ENCODE measurements at regions not wholly inside any gene's neighbourhood (a gene's known extent, or its start where the extent isn't known, plus 50 kb on each side); places are given as distances from the start of the nearest gene placed in this dataset.
"Not testable (repeated sequence)": the region's sequence is repeated elsewhere in the genome, so short reads cannot be mapped to it uniquely, and the experiment has no call there.

DNA sequence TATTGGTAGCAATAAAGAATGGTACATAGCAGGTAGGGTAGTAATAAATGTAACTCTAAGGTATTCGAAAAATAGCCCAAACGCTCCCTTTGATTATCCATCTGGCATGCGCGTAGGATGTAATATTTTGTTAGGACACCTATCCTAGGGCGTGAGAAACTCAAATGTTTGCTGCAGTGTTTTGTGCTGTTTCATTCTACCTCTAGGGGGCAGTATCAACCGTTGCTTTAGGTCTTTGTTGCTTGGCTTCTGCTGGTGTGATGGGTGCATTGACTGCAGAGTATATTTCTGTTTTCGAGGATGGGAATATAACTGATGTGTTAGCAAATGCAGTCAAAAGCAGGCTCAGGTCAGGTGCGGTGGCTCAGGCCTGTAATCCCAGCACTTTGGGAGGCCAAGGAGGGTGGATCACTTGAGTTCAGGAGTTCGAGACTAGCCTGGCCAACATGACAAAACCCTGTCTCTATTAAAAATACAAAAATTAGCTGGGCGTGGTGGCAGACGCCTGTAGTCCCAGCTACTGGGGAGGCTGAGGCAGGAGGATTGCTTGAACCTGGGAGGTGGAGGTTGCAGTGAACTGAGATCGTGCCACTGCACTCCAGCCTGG is 55.7 kb downstream of the KATNIP start:
- H3K27ac Mint-ChIP-seq, CTCF ChIA-PET: not testable (repeated sequence)

DNA sequence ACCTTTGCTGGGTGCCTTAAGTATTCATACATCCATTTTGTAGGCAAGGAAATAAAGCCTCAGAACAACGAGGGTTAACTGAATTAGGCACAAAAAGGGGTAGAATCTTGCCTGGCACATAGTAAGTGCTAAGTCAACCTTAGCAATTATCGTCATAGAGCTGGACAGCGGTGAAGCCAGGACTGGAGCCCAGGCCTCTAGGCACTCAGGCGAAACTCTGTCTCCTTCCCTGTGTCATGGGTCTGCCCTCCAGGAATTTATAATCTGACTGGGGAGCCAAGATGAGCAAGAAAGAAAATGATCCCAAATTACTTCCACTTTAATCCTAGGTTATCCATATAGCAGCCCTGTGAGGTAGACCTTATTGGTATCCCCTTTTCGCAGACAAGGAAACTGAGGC is 61.4 kb downstream of the KATNIP start:
- ChIA-PET POLR2A (no interaction called here), CTCF (no interaction called here)
- Mint-ChIP-seq H3K4me1 (peaks cover 12% of the 10 kb centered on the region), H3K27me3 (ENCODE audit: low read depth) (no peaks in the 10 kb centered on the region), H3K9me3 (no peaks in the 10 kb centered on the region), H3K36me3 (no peaks in the 10 kb centered on the region), H3K4me3 (no peak overlapping the region), H3K27ac (no peak overlapping the region)
- no peak for DNase-seq (ENCODE audit: low spot score)
- no peak for ATAC-seq
- TF ChIP-seq ZNF396 (CRISPR knock-in tag; IDR thresholded peaks at IDR 0.05; ENCODE audit: borderline replicate concordance): no peak

More for the DNA sequence above, 55.7 kb downstream of the KATNIP start:
- H3K27me3 Mint-ChIP-seq (ENCODE audit: low read depth); H3K9me3 Mint-ChIP-seq; H3K36me3 Mint-ChIP-seq; H3K4me3 Mint-ChIP-seq; POLR2A ChIA-PET: not testable (repeated sequence)
- DNase-seq (ENCODE audit: low spot score) (peak; percentile 31), ATAC-seq (peak; percentile 57)
- H3K4me1 Mint-ChIP-seq: peaks cover 27% of the 10 kb centered on the region
- TF ChIP-seq, protein P1, sequence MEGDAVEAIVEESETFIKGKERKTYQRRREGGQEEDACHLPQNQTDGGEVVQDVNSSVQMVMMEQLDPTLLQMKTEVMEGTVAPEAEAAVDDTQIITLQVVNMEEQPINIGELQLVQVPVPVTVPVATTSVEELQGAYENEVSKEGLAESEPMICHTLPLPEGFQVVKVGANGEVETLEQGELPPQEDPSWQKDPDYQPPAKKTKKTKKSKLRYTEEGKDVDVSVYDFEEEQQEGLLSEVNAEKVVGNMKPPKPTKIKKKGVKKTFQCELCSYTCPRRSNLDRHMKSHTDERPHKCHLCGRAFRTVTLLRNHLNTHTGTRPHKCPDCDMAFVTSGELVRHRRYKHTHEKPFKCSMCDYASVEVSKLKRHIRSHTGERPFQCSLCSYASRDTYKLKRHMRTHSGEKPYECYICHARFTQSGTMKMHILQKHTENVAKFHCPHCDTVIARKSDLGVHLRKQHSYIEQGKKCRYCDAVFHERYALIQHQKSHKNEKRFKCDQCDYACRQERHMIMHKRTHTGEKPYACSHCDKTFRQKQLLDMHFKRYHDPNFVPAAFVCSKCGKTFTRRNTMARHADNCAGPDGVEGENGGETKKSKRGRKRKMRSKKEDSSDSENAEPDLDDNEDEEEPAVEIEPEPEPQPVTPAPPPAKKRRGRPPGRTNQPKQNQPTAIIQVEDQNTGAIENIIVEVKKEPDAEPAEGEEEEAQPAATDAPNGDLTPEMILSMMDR (IDR thresholded peaks at IDR 0.05): peak; percentile 66

DNA sequence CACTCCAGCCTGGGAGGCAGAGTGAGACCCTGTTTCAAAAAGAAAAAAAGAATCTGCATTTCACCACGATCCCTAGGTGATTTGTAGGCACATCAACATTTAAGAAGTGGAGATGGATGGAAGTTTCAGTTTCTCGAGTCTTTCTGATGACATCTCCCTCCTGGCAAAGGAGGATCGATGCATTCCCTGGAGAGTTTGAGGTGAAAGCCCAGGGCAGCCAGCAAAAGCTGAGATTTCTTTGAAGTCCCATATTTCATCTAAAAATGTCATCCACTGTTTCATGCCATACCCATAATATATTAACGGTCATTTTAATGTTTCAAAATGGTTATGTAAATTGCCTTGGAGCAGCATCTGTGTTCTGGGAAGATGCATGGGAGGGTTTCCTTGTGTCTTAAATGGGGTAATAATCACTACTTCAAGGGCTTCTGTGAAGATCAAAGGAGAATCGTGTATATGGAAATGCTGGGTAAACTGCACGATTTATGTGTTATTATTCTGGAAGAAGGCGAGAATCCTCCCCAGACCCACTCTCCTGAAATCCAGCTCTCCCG is 63.4 kb downstream of the KATNIP start:
- H3K27me3 Mint-ChIP-seq (ENCODE audit: low read depth): no peaks in the 10 kb centered on the region
- ChIA-PET POLR2A (no interaction called here), CTCF (no interaction called here)
- no peak overlapping the region for H3K4me3 Mint-ChIP-seq
- no peaks in the 10 kb centered on the region for H3K36me3 Mint-ChIP-seq
- TF ChIP-seq, protein P2, sequence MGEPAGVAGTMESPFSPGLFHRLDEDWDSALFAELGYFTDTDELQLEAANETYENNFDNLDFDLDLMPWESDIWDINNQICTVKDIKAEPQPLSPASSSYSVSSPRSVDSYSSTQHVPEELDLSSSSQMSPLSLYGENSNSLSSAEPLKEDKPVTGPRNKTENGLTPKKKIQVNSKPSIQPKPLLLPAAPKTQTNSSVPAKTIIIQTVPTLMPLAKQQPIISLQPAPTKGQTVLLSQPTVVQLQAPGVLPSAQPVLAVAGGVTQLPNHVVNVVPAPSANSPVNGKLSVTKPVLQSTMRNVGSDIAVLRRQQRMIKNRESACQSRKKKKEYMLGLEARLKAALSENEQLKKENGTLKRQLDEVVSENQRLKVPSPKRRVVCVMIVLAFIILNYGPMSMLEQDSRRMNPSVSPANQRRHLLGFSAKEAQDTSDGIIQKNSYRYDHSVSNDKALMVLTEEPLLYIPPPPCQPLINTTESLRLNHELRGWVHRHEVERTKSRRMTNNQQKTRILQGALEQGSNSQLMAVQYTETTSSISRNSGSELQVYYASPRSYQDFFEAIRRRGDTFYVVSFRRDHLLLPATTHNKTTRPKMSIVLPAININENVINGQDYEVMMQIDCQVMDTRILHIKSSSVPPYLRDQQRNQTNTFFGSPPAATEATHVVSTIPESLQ (CRISPR knock-in tag; IDR thresholded peaks at IDR 0.05): no peak
- no peak for TF ChIP-seq ZNF396 (CRISPR knock-in tag; IDR thresholded peaks at IDR 0.05; ENCODE audit: borderline replicate concordance)
- H3K4me1 Mint-ChIP-seq: peaks cover 12% of the 10 kb centered on the region
- DNase-seq (ENCODE audit: low spot score) (no peak), ATAC-seq (no peak)
- H3K9me3 Mint-ChIP-seq: no peaks in the 10 kb centered on the region
- H3K27ac Mint-ChIP-seq: no peak overlapping the region

DNA sequence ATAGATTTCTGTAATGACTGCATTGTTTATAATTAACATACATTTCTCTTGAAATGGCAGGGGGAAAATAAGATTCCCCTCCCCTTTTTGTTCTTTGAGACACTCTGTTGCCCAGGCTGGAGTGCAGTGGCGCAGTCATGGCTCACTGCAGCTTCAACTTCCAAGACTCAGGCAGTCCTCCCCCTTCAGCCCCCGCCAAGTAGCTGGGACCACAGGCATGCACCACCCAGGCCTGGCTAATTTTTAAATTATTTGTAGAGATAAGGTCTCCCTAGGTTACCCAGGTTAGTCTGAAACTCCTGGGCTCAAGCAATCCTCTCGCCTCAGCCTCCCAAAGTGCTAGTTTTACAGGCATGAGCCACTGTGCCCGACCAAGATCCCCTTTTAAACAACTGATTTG is 67.7 kb downstream of the KATNIP start:
- POLR2A ChIA-PET: no interaction called here
- TF ChIP-seq, protein P3, sequence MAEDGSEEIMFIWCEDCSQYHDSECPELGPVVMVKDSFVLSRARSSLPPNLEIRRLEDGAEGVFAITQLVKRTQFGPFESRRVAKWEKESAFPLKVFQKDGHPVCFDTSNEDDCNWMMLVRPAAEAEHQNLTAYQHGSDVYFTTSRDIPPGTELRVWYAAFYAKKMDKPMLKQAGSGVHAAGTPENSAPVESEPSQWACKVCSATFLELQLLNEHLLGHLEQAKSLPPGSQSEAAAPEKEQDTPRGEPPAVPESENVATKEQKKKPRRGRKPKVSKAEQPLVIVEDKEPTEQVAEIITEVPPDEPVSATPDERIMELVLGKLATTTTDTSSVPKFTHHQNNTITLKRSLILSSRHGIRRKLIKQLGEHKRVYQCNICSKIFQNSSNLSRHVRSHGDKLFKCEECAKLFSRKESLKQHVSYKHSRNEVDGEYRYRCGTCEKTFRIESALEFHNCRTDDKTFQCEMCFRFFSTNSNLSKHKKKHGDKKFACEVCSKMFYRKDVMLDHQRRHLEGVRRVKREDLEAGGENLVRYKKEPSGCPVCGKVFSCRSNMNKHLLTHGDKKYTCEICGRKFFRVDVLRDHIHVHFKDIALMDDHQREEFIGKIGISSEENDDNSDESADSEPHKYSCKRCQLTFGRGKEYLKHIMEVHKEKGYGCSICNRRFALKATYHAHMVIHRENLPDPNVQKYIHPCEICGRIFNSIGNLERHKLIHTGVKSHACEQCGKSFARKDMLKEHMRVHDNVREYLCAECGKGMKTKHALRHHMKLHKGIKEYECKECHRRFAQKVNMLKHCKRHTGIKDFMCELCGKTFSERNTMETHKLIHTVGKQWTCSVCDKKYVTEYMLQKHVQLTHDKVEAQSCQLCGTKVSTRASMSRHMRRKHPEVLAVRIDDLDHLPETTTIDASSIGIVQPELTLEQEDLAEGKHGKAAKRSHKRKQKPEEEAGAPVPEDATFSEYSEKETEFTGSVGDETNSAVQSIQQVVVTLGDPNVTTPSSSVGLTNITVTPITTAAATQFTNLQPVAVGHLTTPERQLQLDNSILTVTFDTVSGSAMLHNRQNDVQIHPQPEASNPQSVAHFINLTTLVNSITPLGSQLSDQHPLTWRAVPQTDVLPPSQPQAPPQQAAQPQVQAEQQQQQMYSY (CRISPR knock-in tag; IDR thresholded peaks at IDR 0.05): no peak
- TF ChIP-seq GTF2I (CRISPR knock-in tag; conservative IDR thresholded peaks at IDR 0.05) (no peak), ELF4 (CRISPR knock-in tag; IDR thresholded peaks at IDR 0.05; ENCODE audit: low read depth) (no peak), NFATC4 (CRISPR knock-in tag; IDR thresholded peaks at IDR 0.05) (no peak), GRHL2 (CRISPR knock-in tag; IDR thresholded peaks at IDR 0.05; ENCODE audit: insufficient replicate concordance, severe bottlenecking) (no peak), ZNF396 (CRISPR knock-in tag; IDR thresholded peaks at IDR 0.05; ENCODE audit: borderline replicate concordance) (no peak)
- TF ChIP-seq, protein P4, sequence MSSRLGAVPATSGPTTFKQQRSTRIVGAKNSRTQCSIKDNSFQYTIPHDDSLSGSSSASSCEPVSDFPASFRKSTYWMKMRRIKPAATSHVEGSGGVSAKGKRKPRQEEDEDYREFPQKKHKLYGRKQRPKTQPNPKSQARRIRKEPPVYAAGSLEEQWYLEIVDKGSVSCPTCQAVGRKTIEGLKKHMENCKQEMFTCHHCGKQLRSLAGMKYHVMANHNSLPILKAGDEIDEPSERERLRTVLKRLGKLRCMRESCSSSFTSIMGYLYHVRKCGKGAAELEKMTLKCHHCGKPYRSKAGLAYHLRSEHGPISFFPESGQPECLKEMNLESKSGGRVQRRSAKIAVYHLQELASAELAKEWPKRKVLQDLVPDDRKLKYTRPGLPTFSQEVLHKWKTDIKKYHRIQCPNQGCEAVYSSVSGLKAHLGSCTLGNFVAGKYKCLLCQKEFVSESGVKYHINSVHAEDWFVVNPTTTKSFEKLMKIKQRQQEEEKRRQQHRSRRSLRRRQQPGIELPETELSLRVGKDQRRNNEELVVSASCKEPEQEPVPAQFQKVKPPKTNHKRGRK (CRISPR knock-in tag; IDR thresholded peaks at IDR 0.05; ENCODE audit: borderline replicate concordance): no peak
- TF ChIP-seq, protein P1 (IDR thresholded peaks at IDR 0.05): no peak
- TF ChIP-seq, protein P5, sequence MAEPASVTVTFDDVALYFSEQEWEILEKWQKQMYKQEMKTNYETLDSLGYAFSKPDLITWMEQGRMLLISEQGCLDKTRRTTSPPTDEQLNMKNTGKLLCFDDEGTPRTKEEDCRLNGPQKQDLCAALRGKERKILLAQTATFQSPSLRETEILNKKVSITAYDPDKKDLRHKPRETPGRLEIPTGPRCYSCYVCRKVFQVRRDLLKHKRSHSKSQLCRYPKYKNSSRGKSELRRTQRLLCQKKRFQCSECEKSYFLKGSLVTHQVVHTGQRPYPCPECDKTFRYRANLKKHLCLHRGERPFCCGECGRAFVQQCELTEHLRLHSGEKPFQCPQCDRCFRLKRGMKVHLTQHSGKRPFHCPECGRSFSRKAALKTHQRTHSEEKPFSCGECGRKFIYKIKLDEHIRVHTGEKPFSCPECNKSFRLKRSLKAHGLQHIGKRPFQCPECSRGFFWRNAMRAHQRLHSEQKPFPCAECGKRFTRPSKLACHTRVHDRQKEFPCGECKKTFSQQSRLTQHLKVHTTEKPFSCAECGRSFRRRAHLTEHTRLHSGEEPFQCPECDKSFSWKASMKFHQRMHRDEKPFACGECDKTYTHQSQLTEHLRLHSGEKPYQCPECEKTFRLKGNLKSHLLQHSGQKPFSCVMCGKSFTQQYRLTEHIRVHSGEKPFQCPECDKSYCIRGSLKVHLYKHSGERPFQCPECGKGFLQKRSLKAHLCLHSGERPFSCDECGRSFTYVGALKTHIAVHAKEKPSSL (CRISPR knock-in tag; conservative IDR thresholded peaks at IDR 0.05): no peak

More for the DNA sequence above, 67.7 kb downstream of the KATNIP start:
- DNase-seq (ENCODE audit: low spot score): no peak
- Mint-ChIP-seq H3K27me3 (ENCODE audit: low read depth) (no peaks in the 10 kb centered on the region), H3K4me1 (peaks cover 14% of the 10 kb centered on the region), H3K36me3 (peaks cover 7% of the 10 kb centered on the region; the same call in 1 of the 2 replicates), H3K9me3 (peaks cover 5% of the 10 kb centered on the region; the same call in 1 of the 2 replicates), H3K27ac (no peak overlapping the region), H3K4me3 (no peak overlapping the region)
- CTCF ChIA-PET: interaction anchor here (1.2 kb wide), 1 partner anchor 22 kb away, joined by 3 read pairs; no protein-coding TSS in a partner anchor
- no peak for ATAC-seq

All from WTC11 (cell line).